Esophagus squamous epithelium (tissue), 4 donors: ENCODE measurements at regions not wholly inside any gene's neighbourhood (a gene's known extent, or its start where the extent isn't known, plus 50 kb on each side); places are given as distances from the start of the nearest gene placed in this dataset.

ENCODE experiments used
- CTCF ChIP-seq, 6 experiments: fragments of 450-650 bp in 4 of 6; fragments of 200-600 bp in 2 of 6; sonication (generic) in 2 of 6; IDR thresholded peaks; one replicate each; pipeline ENCODE4 v1.5.1; 2016 to 2019; ENCODE audit warnings: antibody characterized with exemption in 6 of 6, mild to moderate bottlenecking in 4 of 6, moderate library complexity in 4 of 6
- POLR2A ChIP-seq, 4 donors: fragments of 450-650 bp; IDR thresholded peaks; one replicate each; pipeline ENCODE4 v1.6.1; 2017; ENCODE audit warnings: antibody characterized with exemption in 4 of 4, mild to moderate bottlenecking in 4 of 4, moderate library complexity in 3 of 4

GRCh38 chr4:31104577-31104976, 384.4 kb downstream of the PCDH7 start:
- no peak for TF ChIP-seq CTCF (IDR thresholded peaks at IDR 0.05)
- no peak for TF ChIP-seq POLR2A (IDR thresholded peaks at IDR 0.05)
